ENCODE measurements at regions not wholly inside any gene's neighbourhood (a gene's known extent, or its start where the extent isn't known, plus 50 kb on each side); places are given as distances from the start of the nearest gene placed in this dataset.
"Not testable (repeated sequence)": the region's sequence is repeated elsewhere in the genome, so short reads cannot be mapped to it uniquely, and the experiment has no call there.

GRCh38 chr1:144046645-144047044 is 74.9 kb upstream of the FAM72C start:
- H3K79me1 ChIP-seq (ENCODE audit: low read depth, low read length); H3K79me2 ChIP-seq (ENCODE audit: control insufficient read depth in 1 of 2, insufficient read depth in 2 of 2, low read length in 2 of 2); H3K23me2 ChIP-seq (ENCODE audit: low read depth, low read length); H3K27ac ChIP-seq (ENCODE audit: low read depth, low read length); H2BK120ac ChIP-seq (replicated peaks; ENCODE audit: low read depth, low read length); H4K8ac ChIP-seq (ENCODE audit: extremely low read depth, insufficient read depth, low read length); H4K20me1 ChIP-seq (replicated peaks in 1 of 2; ENCODE audit: control insufficient read depth in 1 of 2, insufficient read depth in 2 of 2, low read length in 2 of 2); POLR2A ChIA-PET (ENCODE audit: partially characterized antibody); H4K5ac ChIP-seq (ENCODE audit: insufficient read length, low read depth, low read length); H3K27me3 ChIP-seq (replicated peaks in 1 of 4; ENCODE audit: control insufficient read depth in 3 of 4, extremely low read depth in 1 of 4, insufficient read depth in 3 of 4, low read length in 3 of 4); H2AK5ac ChIP-seq (ENCODE audit: low read depth, low read length); H3K36me3 ChIP-seq (ENCODE audit: control insufficient read depth in 2 of 4, insufficient read depth in 4 of 4, low read length in 3 of 4); CTCF ChIA-PET (ENCODE audit: partially characterized antibody); H3K18ac ChIP-seq (ENCODE audit: extremely low read depth, low read length); DNase-seq (ENCODE audit: low read depth in 1 of 2, low spot score in 2 of 2); H3K4ac ChIP-seq (replicated peaks; ENCODE audit: insufficient read length, low read depth, low read length); H2BK5ac ChIP-seq (ENCODE audit: low read depth, low read length); H3K4me1 ChIP-seq (replicated peaks in 1 of 4; ENCODE audit: control insufficient read depth in 3 of 4, insufficient read depth in 4 of 4, low read length in 3 of 4); H3K56ac ChIP-seq (replicated peaks; ENCODE audit: insufficient read length, low read depth, low read length); H3K23ac ChIP-seq (ENCODE audit: insufficient read length); FAIRE-seq; H3K4me2 ChIP-seq (ENCODE audit: insufficient read depth in 1 of 2, low read depth in 2 of 2, low read length in 2 of 2); H3K4me3 ChIP-seq (ENCODE audit: extremely low read depth in 1 of 4, insufficient read depth in 2 of 4, low read depth in 3 of 4, low read length in 4 of 4); H2BK20ac ChIP-seq (ENCODE audit: low read length); H2BK12ac ChIP-seq (ENCODE audit: low read depth, low read length); H4K91ac ChIP-seq (replicated peaks; ENCODE audit: insufficient read length, low read length); H3K14ac ChIP-seq (ENCODE audit: insufficient read length); H2AFZ ChIP-seq (ENCODE audit: low read length); H3K9ac ChIP-seq (replicated peaks in 1 of 4; ENCODE audit: extremely low read depth in 1 of 4, low read depth in 3 of 4, low read length in 3 of 4); H2BK15ac ChIP-seq (ENCODE audit: low read length); H3K9me3 ChIP-seq (ENCODE audit: insufficient read depth in 2 of 2, low read depth in 1 of 2, low read length in 1 of 2): not testable (repeated sequence)
- WGBS, 2 experiments (ENCODE audit: extremely low coverage in 1 of 2, insufficient coverage in 1 of 2, insufficient read length in 1 of 2, insufficient replicate concordance in 2 of 2, low coverage in 1 of 2, low lambda C conversion rate in 2 of 2, missing lambda C conversion rate in 1 of 2) = no CpG with 5 or more reads among the region's 3 CpGs

- H2BK5ac ChIP-seq (ENCODE audit: low read depth, low read length); H3K27ac ChIP-seq (ENCODE audit: low read depth, low read length): not testable (repeated sequence)
Observed at GRCh38 chr1:144045751-144046546, 74.2 kb upstream of the FAM72C start.

More at GRCh38 chr1:144045751-144046546, 74.2 kb upstream of the FAM72C start:
- H3K4me1 ChIP-seq (replicated peaks in 1 of 4; ENCODE audit: control insufficient read depth in 3 of 4, insufficient read depth in 4 of 4, low read length in 3 of 4); H2AK5ac ChIP-seq (ENCODE audit: low read depth, low read length); H3K4ac ChIP-seq (replicated peaks; ENCODE audit: insufficient read length, low read depth, low read length); H3K27me3 ChIP-seq (replicated peaks in 1 of 4; ENCODE audit: control insufficient read depth in 3 of 4, extremely low read depth in 1 of 4, insufficient read depth in 3 of 4, low read length in 3 of 4); H3K23me2 ChIP-seq (ENCODE audit: low read depth, low read length); DNase-seq (ENCODE audit: low read depth in 1 of 2, low spot score in 2 of 2); H2BK20ac ChIP-seq (ENCODE audit: low read length); H2BK12ac ChIP-seq (ENCODE audit: low read depth, low read length); H3K9ac ChIP-seq (replicated peaks in 1 of 4; ENCODE audit: extremely low read depth in 1 of 4, low read depth in 3 of 4, low read length in 3 of 4); FAIRE-seq; H4K91ac ChIP-seq (replicated peaks; ENCODE audit: insufficient read length, low read length); H2AFZ ChIP-seq (ENCODE audit: low read length); POLR2A ChIA-PET (ENCODE audit: partially characterized antibody); H2BK120ac ChIP-seq (replicated peaks; ENCODE audit: low read depth, low read length); CTCF ChIA-PET (ENCODE audit: partially characterized antibody); H3K9me3 ChIP-seq (ENCODE audit: insufficient read depth in 2 of 2, low read depth in 1 of 2, low read length in 1 of 2); H2BK15ac ChIP-seq (ENCODE audit: low read length); H4K20me1 ChIP-seq (replicated peaks in 1 of 2; ENCODE audit: control insufficient read depth in 1 of 2, insufficient read depth in 2 of 2, low read length in 2 of 2); H4K8ac ChIP-seq (ENCODE audit: extremely low read depth, insufficient read depth, low read length); H3K4me3 ChIP-seq (ENCODE audit: extremely low read depth in 1 of 4, insufficient read depth in 2 of 4, low read depth in 3 of 4, low read length in 4 of 4); H3K36me3 ChIP-seq (ENCODE audit: control insufficient read depth in 2 of 4, insufficient read depth in 4 of 4, low read length in 3 of 4); H4K5ac ChIP-seq (ENCODE audit: insufficient read length, low read depth, low read length); H3K4me2 ChIP-seq (ENCODE audit: insufficient read depth in 1 of 2, low read depth in 2 of 2, low read length in 2 of 2); H3K23ac ChIP-seq (ENCODE audit: insufficient read length); H3K14ac ChIP-seq (ENCODE audit: insufficient read length); H3K18ac ChIP-seq (ENCODE audit: extremely low read depth, low read length); H3K79me1 ChIP-seq (ENCODE audit: low read depth, low read length); H3K56ac ChIP-seq (replicated peaks; ENCODE audit: insufficient read length, low read depth, low read length); H3K79me2 ChIP-seq (ENCODE audit: control insufficient read depth in 1 of 2, insufficient read depth in 2 of 2, low read length in 2 of 2): not testable (repeated sequence)
- 74% methylated on average over 3 of the region's 13 CpGs; no CpG with 5 or more reads in 1 of the 2 experiments for WGBS, 2 experiments (ENCODE audit: extremely low coverage in 1 of 2, insufficient coverage in 1 of 2, insufficient read length in 1 of 2, insufficient replicate concordance in 2 of 2, low coverage in 1 of 2, low lambda C conversion rate in 2 of 2, missing lambda C conversion rate in 1 of 2)
